ENCODE measurements at regions not wholly inside any gene's neighbourhood (a gene's known extent, or its start where the extent isn't known, plus 50 kb on each side); places are given as distances from the start of the nearest gene placed in this dataset.

GRCh38 chr2:238560234-238560633, 133.5 kb downstream of the ASB1 start:
- no peaks in the 10 kb centered on the region for H3K9me3 Mint-ChIP-seq
- peaks cover 17% of the 10 kb centered on the region for H3K27me3 Mint-ChIP-seq (ENCODE audit: low read depth, poor library complexity)
- peaks cover 32% of the 10 kb centered on the region for H3K4me1 Mint-ChIP-seq
- no peaks in the 10 kb centered on the region for H3K36me3 Mint-ChIP-seq (ENCODE audit: low read depth)
- DNase-seq, result no peak
- TF ChIP-seq CTCF (IDR thresholded peaks at IDR 0.05), result no peak
- H3K4me3 Mint-ChIP-seq, result no peak overlapping the region
- no peak overlapping the region for H3K27ac Mint-ChIP-seq

GRCh38 chr2:238561230-238561629, 134.5 kb downstream of the ASB1 start:
- Mint-ChIP-seq H3K4me3 (no peak overlapping the region), H3K4me1 (peaks cover 32% of the 10 kb centered on the region), H3K27me3 (ENCODE audit: low read depth, poor library complexity) (peaks cover 17% of the 10 kb centered on the region), H3K36me3 (ENCODE audit: low read depth) (no peaks in the 10 kb centered on the region), H3K9me3 (no peaks in the 10 kb centered on the region), H3K27ac (no peak overlapping the region)
- no peak for TF ChIP-seq CTCF (IDR thresholded peaks at IDR 0.05)
- no peak for DNase-seq

GRCh38 chr2:238562446-238562845, 135.7 kb downstream of the ASB1 start:
- peaks cover 13% of the 10 kb centered on the region for H3K27me3 Mint-ChIP-seq (ENCODE audit: low read depth, poor library complexity)
- no peak for DNase-seq
- H3K4me1 Mint-ChIP-seq, result peaks cover 27% of the 10 kb centered on the region
- TF ChIP-seq CTCF (IDR thresholded peaks at IDR 0.05), result no peak
- H3K27ac Mint-ChIP-seq, result no peak overlapping the region
- H3K9me3 Mint-ChIP-seq, result no peaks in the 10 kb centered on the region
- H3K4me3 Mint-ChIP-seq, result no peak overlapping the region
- no peaks in the 10 kb centered on the region for H3K36me3 Mint-ChIP-seq (ENCODE audit: low read depth)

- Mint-ChIP-seq H3K36me3 (ENCODE audit: low read depth) (no peaks in the 10 kb centered on the region), H3K9me3 (no peaks in the 10 kb centered on the region), H3K27ac (no peak overlapping the region), H3K27me3 (ENCODE audit: low read depth, poor library complexity) (peaks cover 13% of the 10 kb centered on the region), H3K4me3 (no peak overlapping the region), H3K4me1 (peaks cover 33% of the 10 kb centered on the region)
- no peak for DNase-seq
- no peak for TF ChIP-seq CTCF (IDR thresholded peaks at IDR 0.05)
These were observed 136.8 kb downstream of the ASB1 start for GRCh38 chr2:238563551-238563950.

- peaks cover 42% of the 10 kb centered on the region for H3K4me1 Mint-ChIP-seq
- no peak for DNase-seq
- no peak overlapping the region for H3K27ac Mint-ChIP-seq
- H3K36me3 Mint-ChIP-seq (ENCODE audit: low read depth), result no peaks in the 10 kb centered on the region
- no peak for TF ChIP-seq CTCF (IDR thresholded peaks at IDR 0.05)
- peaks cover 13% of the 10 kb centered on the region for H3K27me3 Mint-ChIP-seq (ENCODE audit: low read depth, poor library complexity)
- no peaks in the 10 kb centered on the region for H3K9me3 Mint-ChIP-seq
- H3K4me3 Mint-ChIP-seq, result no peak overlapping the region
These were observed 137.7 kb downstream of the ASB1 start for GRCh38 chr2:238564286-238564920.

GRCh38 chr2:238565031-238565430, 138.3 kb downstream of the ASB1 start:
- no peak overlapping the region for H3K27ac Mint-ChIP-seq
- H3K27me3 Mint-ChIP-seq (ENCODE audit: low read depth, poor library complexity), result peaks cover 13% of the 10 kb centered on the region
- H3K4me3 Mint-ChIP-seq, result no peak overlapping the region
- no peak for TF ChIP-seq CTCF (IDR thresholded peaks at IDR 0.05)
- no peaks in the 10 kb centered on the region for H3K36me3 Mint-ChIP-seq (ENCODE audit: low read depth)
- peaks cover 48% of the 10 kb centered on the region for H3K4me1 Mint-ChIP-seq
- H3K9me3 Mint-ChIP-seq, result peaks cover 2% of the 10 kb centered on the region
- no peak for DNase-seq
